ENCODE measurements at regions not wholly inside any gene's neighbourhood (a gene's known extent, or its start where the extent isn't known, plus 50 kb on each side); places are given as distances from the start of the nearest gene placed in this dataset.

DNA sequence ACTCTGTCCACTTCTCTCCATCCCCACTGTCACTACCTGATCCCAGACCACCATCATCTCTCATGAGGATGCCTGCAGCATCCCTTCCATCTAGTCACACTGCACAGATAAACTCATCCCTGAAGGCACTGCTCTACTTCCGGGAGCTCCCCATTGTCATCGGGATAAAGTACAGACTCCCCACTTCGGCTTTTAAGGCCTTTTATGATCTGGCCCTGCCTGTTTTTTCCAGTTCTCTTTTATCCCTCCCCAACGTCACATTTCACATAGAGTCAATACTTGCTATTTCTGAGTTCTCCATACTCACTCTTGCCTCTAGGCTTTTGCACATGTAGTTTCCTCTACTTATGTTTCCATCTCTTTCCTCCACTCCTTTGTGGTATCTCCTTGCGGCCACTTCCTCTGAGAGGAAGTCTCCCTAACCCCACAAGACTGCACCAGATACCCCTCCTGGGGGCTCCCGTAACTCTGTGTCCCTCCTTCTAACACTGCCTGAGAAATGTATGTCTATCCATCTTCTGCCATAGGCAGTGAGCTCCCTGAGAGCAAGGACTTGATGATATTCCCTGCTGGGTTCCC is 66.9 kb downstream of the COPRS start:
- no peaks in the 10 kb centered on the region for H3K4me1 ChIP-seq (ENCODE audit: insufficient read depth)
- H4K20me1 ChIP-seq (ENCODE audit: insufficient read depth, poor library complexity, severe bottlenecking) = no peaks in the 10 kb centered on the region
- H2AFZ ChIP-seq = no peak overlapping the region
- no peaks in the 10 kb centered on the region for H3K9me2 ChIP-seq (replicated peaks; ENCODE audit: insufficient read depth)
- TF ChIP-seq EZH2 (IDR thresholded peaks at IDR 0.05; ENCODE audit: borderline replicate concordance) = no peak
- TF ChIP-seq, protein P1, sequence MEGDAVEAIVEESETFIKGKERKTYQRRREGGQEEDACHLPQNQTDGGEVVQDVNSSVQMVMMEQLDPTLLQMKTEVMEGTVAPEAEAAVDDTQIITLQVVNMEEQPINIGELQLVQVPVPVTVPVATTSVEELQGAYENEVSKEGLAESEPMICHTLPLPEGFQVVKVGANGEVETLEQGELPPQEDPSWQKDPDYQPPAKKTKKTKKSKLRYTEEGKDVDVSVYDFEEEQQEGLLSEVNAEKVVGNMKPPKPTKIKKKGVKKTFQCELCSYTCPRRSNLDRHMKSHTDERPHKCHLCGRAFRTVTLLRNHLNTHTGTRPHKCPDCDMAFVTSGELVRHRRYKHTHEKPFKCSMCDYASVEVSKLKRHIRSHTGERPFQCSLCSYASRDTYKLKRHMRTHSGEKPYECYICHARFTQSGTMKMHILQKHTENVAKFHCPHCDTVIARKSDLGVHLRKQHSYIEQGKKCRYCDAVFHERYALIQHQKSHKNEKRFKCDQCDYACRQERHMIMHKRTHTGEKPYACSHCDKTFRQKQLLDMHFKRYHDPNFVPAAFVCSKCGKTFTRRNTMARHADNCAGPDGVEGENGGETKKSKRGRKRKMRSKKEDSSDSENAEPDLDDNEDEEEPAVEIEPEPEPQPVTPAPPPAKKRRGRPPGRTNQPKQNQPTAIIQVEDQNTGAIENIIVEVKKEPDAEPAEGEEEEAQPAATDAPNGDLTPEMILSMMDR (IDR thresholded peaks at IDR 0.05; ENCODE audit: poor library complexity) = no peak
- TF ChIP-seq EZH2phosphoT487 (IDR thresholded peaks at IDR 0.05; ENCODE audit: low read depth, severe bottlenecking, unreplicated experiment) = no peak
- WGBS (ENCODE audit: low lambda C conversion rate, missing lambda C conversion rate) = 67% methylated on average over 6 of the region's 6 CpGs
- no peak for DNase-seq (ENCODE audit: low spot score)
- H3K27ac ChIP-seq = no peak overlapping the region
- H3K4me2 ChIP-seq = no peak overlapping the region
- H3K79me2 ChIP-seq = no peaks in the 10 kb centered on the region
- no peaks in the 10 kb centered on the region for H3K9me3 ChIP-seq (ENCODE audit: low read depth)
- H3K4me3 ChIP-seq = no peak overlapping the region
- H3K36me3 ChIP-seq (replicated peaks; ENCODE audit: insufficient read depth, low read depth) = no peaks in the 10 kb centered on the region
- H3K27me3 ChIP-seq = no peaks in the 10 kb centered on the region

DNA sequence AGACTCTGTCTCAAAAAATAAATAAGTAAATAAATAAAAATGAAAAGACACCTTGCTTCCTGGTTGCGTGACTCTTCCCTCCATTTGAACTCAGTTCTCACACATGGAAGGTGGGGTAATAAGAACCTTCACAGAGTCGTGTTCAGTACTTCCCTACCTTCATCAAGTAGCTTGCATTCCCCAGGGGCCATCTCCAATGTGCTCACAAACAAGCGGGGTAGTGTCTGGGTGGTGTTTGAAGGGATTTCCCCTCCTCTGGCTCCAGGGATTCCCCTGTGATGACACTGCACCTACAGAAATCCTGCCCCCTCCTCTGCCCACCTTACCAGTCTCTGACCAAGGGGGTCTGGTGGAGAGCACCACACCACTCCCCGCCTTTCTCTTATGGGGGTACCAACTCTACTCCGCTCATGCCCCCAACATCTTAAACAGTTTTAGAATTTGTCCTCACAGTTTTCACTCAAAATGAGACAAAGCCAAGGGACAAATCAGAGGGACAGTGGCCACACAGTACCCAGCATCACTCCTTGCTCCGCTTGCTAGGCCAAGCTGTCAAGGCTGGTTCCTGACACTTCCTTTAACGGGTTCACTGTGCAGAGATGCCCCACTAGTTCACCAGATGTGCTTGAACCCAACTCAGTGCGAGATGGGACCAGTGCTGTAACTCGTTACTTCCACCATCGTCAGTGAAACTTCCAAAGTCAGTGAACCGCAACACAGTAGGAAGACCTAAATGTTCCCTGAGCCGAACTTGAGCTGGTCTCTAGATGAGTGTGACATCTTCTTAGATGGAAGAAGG is 69.1 kb downstream of the COPRS start:
- no peaks in the 10 kb centered on the region for H3K9me2 ChIP-seq (replicated peaks; ENCODE audit: insufficient read depth)
- no peak overlapping the region for H3K4me2 ChIP-seq
- no peaks in the 10 kb centered on the region for H3K36me3 ChIP-seq (replicated peaks; ENCODE audit: insufficient read depth, low read depth)
- no peak overlapping the region for H3K4me3 ChIP-seq
- H4K20me1 ChIP-seq (ENCODE audit: insufficient read depth, poor library complexity, severe bottlenecking) = no peaks in the 10 kb centered on the region
- no peak overlapping the region for H3K27ac ChIP-seq
- no peaks in the 10 kb centered on the region for H3K27me3 ChIP-seq
- TF ChIP-seq EZH2 (IDR thresholded peaks at IDR 0.05; ENCODE audit: borderline replicate concordance) (no peak), EZH2phosphoT487 (IDR thresholded peaks at IDR 0.05; ENCODE audit: low read depth, severe bottlenecking, unreplicated experiment) (no peak)
- TF ChIP-seq, protein P1 (IDR thresholded peaks at IDR 0.05; ENCODE audit: poor library complexity) = no peak
- no peaks in the 10 kb centered on the region for H3K79me2 ChIP-seq
- DNase-seq (ENCODE audit: low spot score) = no peak
- H2AFZ ChIP-seq = no peak overlapping the region
- 93% methylated on average over 12 of the region's 12 CpGs for WGBS (ENCODE audit: low lambda C conversion rate, missing lambda C conversion rate)
- H3K9me3 ChIP-seq (ENCODE audit: low read depth) = no peaks in the 10 kb centered on the region
- no peaks in the 10 kb centered on the region for H3K4me1 ChIP-seq (ENCODE audit: insufficient read depth)

DNA sequence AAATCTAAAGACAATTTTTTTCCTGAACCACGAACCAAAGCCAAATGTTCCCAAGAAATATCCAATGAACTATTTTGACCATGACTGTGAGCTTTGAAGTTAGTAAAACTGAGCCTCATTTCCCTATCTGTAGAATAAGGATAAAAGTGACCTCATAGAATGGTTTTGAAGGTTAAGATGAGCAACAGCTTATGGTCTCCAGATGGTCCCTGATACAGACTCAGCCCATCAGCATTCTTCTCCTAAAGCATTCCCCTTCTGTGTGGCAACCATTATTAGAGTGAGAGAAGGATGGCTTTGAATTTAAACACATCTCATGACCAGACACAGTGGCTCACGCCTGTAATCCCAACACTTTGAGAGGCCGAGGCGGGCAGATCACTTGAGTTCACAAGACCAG is 70.1 kb downstream of the COPRS start:
- Histone ChIP-seq H3K27me3 (no peaks in the 10 kb centered on the region), H3K9me2 (replicated peaks; ENCODE audit: insufficient read depth) (no peaks in the 10 kb centered on the region), H3K9me3 (ENCODE audit: low read depth) (no peaks in the 10 kb centered on the region), H2AFZ (no peak overlapping the region), H3K4me3 (no peak overlapping the region), H3K27ac (peak overlapping the region; percentile 53), H4K20me1 (ENCODE audit: insufficient read depth, poor library complexity, severe bottlenecking) (no peaks in the 10 kb centered on the region), H3K4me2 (no peak overlapping the region), H3K79me2 (no peaks in the 10 kb centered on the region), H3K4me1 (ENCODE audit: insufficient read depth) (no peaks in the 10 kb centered on the region), H3K36me3 (replicated peaks; ENCODE audit: insufficient read depth, low read depth) (no peaks in the 10 kb centered on the region)
- DNase-seq (ENCODE audit: low spot score) = no peak
- 85% methylated on average over 4 of the region's 4 CpGs for WGBS (ENCODE audit: low lambda C conversion rate, missing lambda C conversion rate)
- TF ChIP-seq EZH2phosphoT487 (IDR thresholded peaks at IDR 0.05; ENCODE audit: low read depth, severe bottlenecking, unreplicated experiment) = no peak

- Histone ChIP-seq H3K9me2 (replicated peaks; ENCODE audit: insufficient read depth) (no peaks in the 10 kb centered on the region), H3K79me2 (no peaks in the 10 kb centered on the region), H3K27me3 (no peaks in the 10 kb centered on the region), H3K4me3 (no peak overlapping the region), H3K9me3 (ENCODE audit: low read depth) (no peaks in the 10 kb centered on the region), H3K27ac (peak overlapping the region; percentile 53), H3K4me2 (no peak overlapping the region), H3K36me3 (replicated peaks; ENCODE audit: insufficient read depth, low read depth) (no peaks in the 10 kb centered on the region), H4K20me1 (ENCODE audit: insufficient read depth, poor library complexity, severe bottlenecking) (no peaks in the 10 kb centered on the region), H2AFZ (no peak overlapping the region), H3K4me1 (ENCODE audit: insufficient read depth) (no peaks in the 10 kb centered on the region)
- WGBS (ENCODE audit: low lambda C conversion rate, missing lambda C conversion rate) = 78% methylated on average over 3 of the region's 3 CpGs
- TF ChIP-seq, protein P1 (IDR thresholded peaks at IDR 0.05; ENCODE audit: poor library complexity) = no peak
- TF ChIP-seq EZH2 (IDR thresholded peaks at IDR 0.05; ENCODE audit: borderline replicate concordance) = no peak
- TF ChIP-seq EZH2phosphoT487 (IDR thresholded peaks at IDR 0.05; ENCODE audit: low read depth, severe bottlenecking, unreplicated experiment) = no peak
- DNase-seq (ENCODE audit: low spot score) = no peak
Measured at GRCh38 chr17:31788571-31788946, 70.5 kb downstream of the COPRS start.

All from hepatocyte (in vitro differentiated cells).